H1 (cell line): ENCODE measurements at regions not wholly inside any gene's neighbourhood (a gene's known extent, or its start where the extent isn't known, plus 50 kb on each side); places are given as distances from the start of the nearest gene placed in this dataset.

Source experiments
- ATF3 ChIP-seq: IDR thresholded peaks from 2 replicates; pipeline ENCODE4 v1.6.1; 2011; ENCODE audit warnings: low read depth, mild to moderate bottlenecking, low read length; ENCODE audit not compliant: insufficient read depth
- BACH1 ChIP-seq: IDR thresholded peaks from 2 replicates; pipeline ENCODE4 v1.6.1; 2012; ENCODE audit warnings: low read length, improper control_type of control experiment
- CHD1 ChIP-seq: IDR thresholded peaks from 2 replicates; pipeline ENCODE4 v1.6.1; 2012; ENCODE audit warnings: low read depth, low read length, improper control_type of control experiment
- CREB1 ChIP-seq: IDR thresholded peaks from 2 replicates; pipeline ENCODE4 v1.6.1; 2012; ENCODE audit warnings: inconsistent platforms
- CTCF ChIP-seq, 3 experiments: IDR thresholded peaks; 1 replicate in 2 of 3; 2 replicates in 1 of 3; pipeline versions ENCODE4 v1.5.1 to v1.6.1; 2011; ENCODE audit warnings: low read length in 3 of 3, mild to moderate bottlenecking in 3 of 3, inconsistent platforms in 2 of 3, low read depth in 1 of 3, moderate library complexity in 1 of 3; ENCODE audit not compliant: insufficient read depth in 1 of 3; ENCODE audit errors: control extremely low read depth in 1 of 3
- EZH2 ChIP-seq: fragments of 200-600 bp; sonication (generic); IDR thresholded peaks from 2 replicates; pipeline ENCODE4 v1.7.1; 2012; ENCODE audit warnings: low read depth, mild to moderate bottlenecking, moderate library complexity, low read length, inconsistent platforms; ENCODE audit not compliant: severe bottlenecking
- GTF2F1 ChIP-seq: IDR thresholded peaks from 2 replicates; pipeline ENCODE4 v1.6.1; 2012; ENCODE audit warnings: low read depth, low read length, improper control_type of control experiment, borderline replicate concordance
- HDAC6 ChIP-seq: IDR thresholded peaks from one replicate; pipeline ENCODE4 v1.7.1; 2012; ENCODE audit warnings: low read depth, mild to moderate bottlenecking, inconsistent platforms, low read length, moderate library complexity
- JUN ChIP-seq: IDR thresholded peaks from 2 replicates; pipeline ENCODE4 v1.6.1; 2011; ENCODE audit warnings: low read depth, mild to moderate bottlenecking, improper control_type of control experiment, low read length
- KDM5A ChIP-seq: fragments of 200-600 bp; IDR thresholded peaks from 2 replicates; pipeline ENCODE4 v1.7.1; 2012; ENCODE audit warnings: mild to moderate bottlenecking, low read length, inconsistent platforms, mixed read lengths
- POLR2A ChIP-seq, 2 experiments: IDR thresholded peaks; 1 replicate in 1 of 2; 2 replicates in 1 of 2; pipeline ENCODE4 v1.6.1; 2011; ENCODE audit warnings: low read depth in 2 of 2, low read length in 2 of 2, mild to moderate bottlenecking in 2 of 2; ENCODE audit errors: control extremely low read depth in 1 of 2
- POLR2AphosphoS5 ChIP-seq: IDR thresholded peaks from 2 replicates; pipeline ENCODE4 v1.6.1; 2011; ENCODE audit warnings: low read depth, low read length
- RAD21 ChIP-seq, 2 experiments: IDR thresholded peaks in 1 of 2; conservative IDR thresholded peaks in 1 of 2; 2 replicates each; pipeline ENCODE4 v1.6.1; 2011; ENCODE audit warnings: low read depth in 2 of 2, low read length in 2 of 2, improper control_type of control experiment in 1 of 2, inconsistent platforms in 1 of 2, mild to moderate bottlenecking in 1 of 2, moderate library complexity in 1 of 2

- TF ChIP-seq POLR2A (IDR thresholded peaks at IDR 0.05; ENCODE audit: control extremely low read depth in 1 of 2, low read depth in 2 of 2, low read length in 2 of 2) = no peak
- TF ChIP-seq CTCF (IDR thresholded peaks at IDR 0.05; ENCODE audit: control extremely low read depth in 1 of 3, insufficient read depth in 1 of 3, low read depth in 1 of 3, low read length in 3 of 3) = no peak
- TF ChIP-seq KDM5A = no peak
- no peak for TF ChIP-seq ATF3
- TF ChIP-seq BACH1 = no peak
- no peak for TF ChIP-seq POLR2AphosphoS5
- no peak for TF ChIP-seq CHD1
- no peak for TF ChIP-seq JUN
- TF ChIP-seq HDAC6 = no peak
- TF ChIP-seq RAD21 (IDR thresholded peaks at IDR 0.05 in 1 of 2, conservative IDR thresholded peaks at IDR 0.05 in 1 of 2; ENCODE audit: low read depth in 2 of 2, low read length in 2 of 2) = no peak
- no peak for TF ChIP-seq EZH2
- TF ChIP-seq GTF2F1 = no peak
- TF ChIP-seq CREB1 = no peak
Measured at GRCh38 chr12:24560192-24560775, 388.6 kb downstream of the BCAT1 start.
